Right renal pelvis (tissue), 4 donors: ENCODE measurements at regions not wholly inside any gene's neighbourhood (a gene's known extent, or its start where the extent isn't known, plus 50 kb on each side); places are given as distances from the start of the nearest gene placed in this dataset.

Experiments used
- DNase-seq, 4 donors: peaks; one replicate each; pipeline ENCODE4 v3.0.0-alpha.2; 2013; ENCODE audit warnings: low read depth in 4 of 4, low spot score in 3 of 4, missing footprints in 1 of 4

GRCh38 chr5:118233606-118234005, 754.7 kb downstream of the DTWD2 start:
- no peak for DNase-seq

DNA sequence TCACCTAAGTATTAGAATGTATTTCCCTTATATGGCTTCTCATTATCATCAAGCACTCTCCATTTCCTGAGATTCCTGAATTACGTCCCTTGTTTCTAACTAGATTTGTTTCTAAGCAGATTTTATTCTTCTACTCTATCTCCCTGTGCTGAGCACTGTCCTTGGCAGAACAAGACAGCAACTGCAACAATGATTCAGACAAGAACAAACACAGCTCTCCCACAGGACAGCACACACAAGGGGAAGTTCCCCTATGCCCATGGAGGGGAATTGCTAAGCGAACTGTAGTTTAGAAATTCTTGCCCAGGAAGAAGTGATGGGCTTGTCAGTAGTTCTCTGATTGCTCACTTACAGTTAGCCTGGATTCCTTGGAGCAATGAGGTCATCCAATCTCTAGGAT, 759.9 kb downstream of the DTWD2 start:
- DNase-seq = no peak

DNA sequence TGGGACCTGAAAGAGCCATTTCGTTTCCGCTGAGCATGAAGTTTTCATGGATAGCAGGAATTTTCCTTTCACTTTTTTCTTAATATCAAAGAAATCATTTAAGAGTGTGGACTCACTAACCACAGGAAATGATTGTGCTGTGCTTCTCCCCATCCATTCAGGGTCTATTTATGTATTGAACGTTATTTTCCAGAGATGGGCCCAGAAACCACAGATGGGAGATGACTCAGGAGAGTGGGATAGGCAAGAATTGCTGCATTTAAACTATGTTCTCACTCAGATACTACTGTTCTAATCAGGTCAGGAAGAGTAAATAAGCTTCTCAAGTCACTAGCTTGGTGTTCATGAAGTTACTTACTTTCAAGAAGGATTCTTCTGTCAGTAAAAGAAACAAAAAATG, 763.8 kb downstream of the DTWD2 start:
- DNase-seq = no peak

DNA sequence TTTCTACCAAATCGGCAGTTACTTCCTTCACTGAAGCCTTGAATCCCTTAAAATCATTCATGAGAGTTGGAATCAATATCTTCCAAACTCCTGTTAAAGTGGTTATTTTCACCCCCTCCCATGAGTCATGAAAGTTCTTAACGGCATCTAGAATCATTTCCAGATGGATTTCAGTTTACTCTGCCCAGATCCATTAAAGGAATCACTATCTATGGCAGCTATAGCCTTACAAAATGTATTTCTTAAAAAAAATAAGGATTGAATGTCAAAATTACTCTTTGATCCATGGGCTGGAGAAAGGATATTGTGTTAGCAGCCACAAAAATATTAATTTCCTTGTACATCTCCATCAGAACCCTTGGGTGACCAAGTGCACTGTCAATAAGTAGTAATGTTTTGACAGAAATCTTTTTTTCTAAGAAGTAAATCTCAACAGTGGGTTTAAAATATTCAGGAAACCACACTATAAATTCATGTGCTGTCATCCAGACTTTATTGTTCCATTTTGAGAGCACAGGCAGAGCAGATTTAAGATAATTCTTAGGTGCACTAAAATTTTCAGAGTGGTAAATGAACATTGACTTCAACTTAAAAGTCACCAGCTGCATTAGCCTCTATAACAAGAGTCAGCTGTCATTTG, 767.7 kb downstream of the DTWD2 start:
- DNase-seq = no peak

GRCh38 chr5:118211606-118212005, 776.7 kb downstream of the DTWD2 start:
- no peak for DNase-seq

GRCh38 chr5:118208031-118208453, 780.3 kb downstream of the DTWD2 start:
- no peak for DNase-seq

GRCh38 chr5:118199801-118200200, 788.5 kb downstream of the DTWD2 start:
- DNase-seq = no peak

DNA sequence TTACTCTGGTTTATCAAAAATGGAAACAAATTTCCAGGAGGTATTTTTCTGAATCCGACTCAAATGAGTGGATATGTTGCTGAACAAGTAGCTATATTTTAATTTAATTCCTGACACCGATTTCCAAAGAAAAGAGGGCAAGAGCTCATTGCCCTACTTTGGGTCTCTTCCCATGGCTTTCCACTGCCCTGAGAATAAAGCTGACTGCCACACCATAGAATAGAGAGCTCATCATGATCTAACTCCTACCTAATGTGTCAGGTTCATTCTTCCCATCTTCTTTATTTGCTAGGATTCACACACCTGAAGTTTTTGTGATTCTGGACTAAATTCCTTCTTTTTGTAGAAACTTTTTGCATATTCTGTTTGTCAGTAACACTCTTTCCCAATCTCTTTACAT, 792.1 kb downstream of the DTWD2 start:
- DNase-seq = no peak

GRCh38 chr5:118195211-118195610, 793.1 kb downstream of the DTWD2 start:
- no peak for DNase-seq

- no peak for DNase-seq
These were observed 795.0 kb downstream of the DTWD2 start for GRCh38 chr5:118193194-118193905.

GRCh38 chr5:118185018-118185417, 803.3 kb downstream of the DTWD2 start:
- no peak for DNase-seq

DNA sequence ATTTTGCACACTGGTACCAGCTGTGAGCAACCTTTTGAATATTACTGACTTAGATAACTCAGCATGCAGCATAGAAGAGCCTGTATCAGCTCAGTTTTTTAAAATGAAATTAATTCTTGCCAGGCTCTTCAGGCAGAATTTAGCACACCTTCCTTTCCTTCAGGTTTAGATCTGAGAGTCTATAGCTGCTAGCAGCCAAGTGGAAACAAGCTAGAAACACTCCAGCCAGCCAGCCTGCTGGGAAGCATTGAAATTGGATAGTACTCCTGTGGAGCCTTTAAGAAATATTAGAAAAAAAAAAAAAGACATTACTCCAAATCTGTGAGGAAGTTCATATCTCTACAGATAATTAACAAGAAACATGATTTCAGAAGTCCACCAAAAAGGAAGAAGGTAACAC, 812.2 kb downstream of the DTWD2 start:
- no peak for DNase-seq

DNA sequence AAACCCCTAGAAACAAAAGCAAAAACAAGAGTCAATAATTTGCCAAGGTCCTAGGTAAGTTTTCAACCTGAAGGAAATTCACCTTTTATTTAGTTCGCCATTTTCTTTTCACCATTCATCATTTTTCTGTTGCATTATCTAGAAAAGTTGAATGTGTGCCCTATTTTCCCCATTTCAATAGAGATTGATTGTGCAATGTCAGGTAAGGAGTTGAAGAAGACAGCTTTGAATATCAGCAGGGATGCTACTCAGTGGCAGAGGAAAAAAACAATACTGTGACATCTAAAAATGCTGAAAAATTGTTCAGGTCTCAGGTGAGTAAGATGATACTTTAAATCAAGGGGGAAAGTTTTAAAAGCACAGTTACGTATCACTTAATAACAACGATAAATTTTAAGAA, 813.7 kb downstream of the DTWD2 start:
- no peak for DNase-seq

GRCh38 chr5:118173340-118173739, 815.0 kb downstream of the DTWD2 start:
- DNase-seq = no peak

DNA sequence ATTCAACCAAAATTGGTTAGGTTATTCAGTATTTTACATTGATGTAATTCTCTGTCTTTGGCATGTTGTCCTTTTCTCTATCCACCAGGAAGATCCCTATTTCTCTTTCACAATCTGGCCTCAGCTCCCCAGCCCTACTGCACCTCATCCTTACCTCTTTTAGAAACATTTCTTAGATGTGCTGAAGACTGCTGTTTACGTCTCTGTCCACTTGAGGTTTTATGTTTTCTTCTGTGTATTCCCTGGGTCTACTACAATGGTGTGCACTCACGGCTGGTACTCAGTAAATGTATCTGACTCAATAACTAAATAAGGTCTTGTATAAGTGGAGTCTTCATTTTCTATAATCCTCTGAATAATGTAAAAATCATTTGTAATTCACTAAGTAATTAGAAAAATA, 822.7 kb downstream of the DTWD2 start:
- DNase-seq = no peak

GRCh38 chr5:118156181-118156580, 832.2 kb downstream of the DTWD2 start:
- DNase-seq = no peak

GRCh38 chr5:118146824-118147223, 841.5 kb downstream of the DTWD2 start:
- DNase-seq = no peak

- no peak for DNase-seq
These were observed 843.8 kb downstream of the DTWD2 start for GRCh38 chr5:118144540-118144939.

GRCh38 chr5:118139361-118139760, 849.0 kb downstream of the DTWD2 start:
- no peak for DNase-seq

- no peak for DNase-seq
These were observed 862.2 kb downstream of the DTWD2 start for GRCh38 chr5:118126159-118126558.

DNA sequence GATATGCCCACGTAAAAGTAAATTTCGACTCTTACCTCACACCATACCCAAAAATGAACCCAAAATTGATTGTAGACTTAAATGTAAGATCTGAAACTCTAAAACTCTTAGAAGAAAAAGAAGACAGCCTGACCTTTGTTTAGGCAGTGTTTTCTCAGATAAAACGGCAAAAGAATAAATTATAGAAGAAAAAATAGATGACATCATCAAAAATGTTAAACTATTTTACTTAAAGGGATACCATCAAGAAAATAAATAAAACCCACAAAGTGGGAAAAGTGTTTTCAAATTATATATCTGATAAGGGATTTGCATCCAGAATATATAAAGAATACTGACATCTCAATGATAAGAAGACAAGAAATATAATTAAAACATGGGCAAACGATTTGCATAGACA, 862.7 kb downstream of the DTWD2 start:
- no peak for DNase-seq

GRCh38 chr5:118121258-118121657, 867.1 kb downstream of the DTWD2 start:
- no peak for DNase-seq

DNA sequence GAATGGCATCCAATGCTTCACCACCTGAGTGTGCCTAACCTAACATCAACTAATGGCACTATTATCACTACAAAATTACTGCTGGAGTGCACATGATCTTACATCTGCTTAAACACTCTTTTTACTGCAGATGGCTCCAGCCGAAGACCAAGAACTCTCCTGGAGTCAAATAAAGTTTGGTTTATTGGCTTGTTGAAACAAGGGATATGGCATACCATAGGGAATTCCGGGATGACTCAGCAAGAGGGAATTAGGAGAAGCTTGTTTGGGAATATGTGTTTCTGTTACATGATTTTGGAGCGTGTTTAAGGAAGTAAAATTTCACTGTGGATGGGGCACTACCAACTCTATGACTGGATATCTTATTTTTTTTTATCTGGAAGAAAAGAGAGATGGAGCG, 872.6 kb downstream of the DTWD2 start:
- no peak for DNase-seq
